ENCODE measurements at regions not wholly inside any gene's neighbourhood (a gene's known extent, or its start where the extent isn't known, plus 50 kb on each side); places are given as distances from the start of the nearest gene placed in this dataset.
A peak's percentile ranks its signal among the peaks of the same experiment; 100 is the strongest.

GRCh38 chr11:113556036-113556435 is 80.8 kb upstream of the DRD2 start:
- DNase-seq (ENCODE audit: low read depth in 3 of 3, low spot score in 2 of 3), result no peak

- no peak for DNase-seq (ENCODE audit: low read depth in 3 of 3, low spot score in 2 of 3)
These were observed 79.9 kb upstream of the DRD2 start for GRCh38 chr11:113555071-113555619.

DNA sequence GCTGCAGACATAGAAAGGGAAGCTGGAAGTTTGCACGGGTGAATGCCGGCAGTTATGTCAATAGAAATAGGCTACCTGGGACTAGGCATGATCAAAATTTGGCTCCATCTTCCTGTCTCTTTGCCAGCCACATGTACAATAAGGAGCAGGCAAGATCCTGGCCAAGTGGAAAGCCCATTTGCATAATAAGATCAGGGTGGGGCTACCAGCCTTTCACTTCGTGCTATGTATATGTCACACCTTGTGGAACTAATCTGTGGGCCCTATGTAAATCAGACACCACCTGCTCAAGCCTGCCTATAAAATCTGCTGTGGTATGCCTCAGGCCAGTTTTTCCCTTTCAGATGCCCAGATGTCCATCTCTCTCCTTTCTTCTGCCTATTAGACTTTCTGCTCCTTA is 79.3 kb upstream of the DRD2 start:
- no peak for DNase-seq (ENCODE audit: low read depth in 3 of 3, low spot score in 2 of 3)

DNA sequence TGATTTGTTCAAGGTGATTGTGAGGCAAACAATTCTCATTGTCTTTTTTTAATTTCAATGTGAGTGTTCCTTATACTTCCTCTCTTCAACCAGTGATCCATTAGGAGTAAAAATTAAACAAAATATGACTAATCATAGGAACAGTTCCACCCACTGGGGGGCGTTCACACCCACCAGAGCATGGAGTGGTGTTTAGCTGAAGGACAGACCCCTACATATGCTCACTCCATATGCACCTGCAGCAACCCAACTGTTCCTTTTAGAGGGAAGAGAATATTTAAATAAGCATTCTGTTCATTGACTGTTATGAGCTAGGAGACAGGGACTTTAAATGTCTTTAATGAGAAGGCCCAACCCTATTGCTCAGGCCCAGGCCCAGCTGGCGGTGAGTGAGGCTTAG is 78.7 kb upstream of the DRD2 start:
- no peak for DNase-seq (ENCODE audit: low read depth in 3 of 3, low spot score in 2 of 3)

- DNase-seq (ENCODE audit: low read depth in 3 of 3, low spot score in 2 of 3), result no peak
These were observed 78.0 kb upstream of the DRD2 start for GRCh38 chr11:113553235-113553634.

DNA sequence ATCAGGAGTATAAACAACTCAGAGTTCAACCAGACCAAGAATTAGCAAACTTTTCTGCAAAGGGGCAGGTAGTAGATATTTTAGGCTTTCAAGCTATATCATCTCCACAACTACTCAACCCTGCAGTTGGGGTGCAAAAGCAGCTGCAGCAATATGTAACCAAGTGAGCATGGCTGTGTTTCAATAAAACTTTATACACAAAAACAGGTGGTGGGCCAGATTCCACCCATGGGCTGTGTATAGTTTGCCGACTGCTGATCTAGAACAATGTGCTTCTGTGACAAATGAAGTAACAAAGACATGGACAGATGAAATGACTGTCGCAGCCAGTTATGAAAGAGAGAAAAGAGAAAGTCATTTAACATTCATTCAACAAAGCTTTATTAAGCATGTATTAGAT is 77.1 kb upstream of the DRD2 start:
- DNase-seq (ENCODE audit: low read depth in 3 of 3, low spot score in 2 of 3), result no peak

GRCh38 chr11:113551645-113552044 is 76.4 kb upstream of the DRD2 start:
- DNase-seq (ENCODE audit: low read depth in 3 of 3, low spot score in 2 of 3), result no peak

GRCh38 chr11:113549611-113550578 is 74.7 kb upstream of the DRD2 start:
- no peak for DNase-seq (ENCODE audit: low read depth in 3 of 3, low spot score in 2 of 3)

DNA sequence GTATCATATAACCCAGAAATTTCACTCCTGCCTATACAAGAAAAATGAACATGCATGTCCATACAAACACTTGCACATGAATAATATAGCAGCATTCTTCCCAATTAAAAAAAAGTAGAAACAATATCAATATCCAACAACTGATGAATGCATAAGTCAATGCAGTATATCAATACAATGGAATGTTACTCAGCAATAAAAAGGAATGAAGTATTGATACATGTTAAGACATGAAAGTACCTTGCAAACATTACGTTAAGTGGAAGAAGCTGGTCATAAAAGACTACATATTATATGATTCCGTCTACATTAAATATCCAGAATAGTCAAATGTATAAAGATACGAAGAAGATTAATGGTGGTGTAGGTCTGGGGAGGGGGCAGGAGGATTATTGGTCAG is 73.9 kb upstream of the DRD2 start:
- DNase-seq (ENCODE audit: low read depth in 3 of 3, low spot score in 2 of 3), result no peak

DNA sequence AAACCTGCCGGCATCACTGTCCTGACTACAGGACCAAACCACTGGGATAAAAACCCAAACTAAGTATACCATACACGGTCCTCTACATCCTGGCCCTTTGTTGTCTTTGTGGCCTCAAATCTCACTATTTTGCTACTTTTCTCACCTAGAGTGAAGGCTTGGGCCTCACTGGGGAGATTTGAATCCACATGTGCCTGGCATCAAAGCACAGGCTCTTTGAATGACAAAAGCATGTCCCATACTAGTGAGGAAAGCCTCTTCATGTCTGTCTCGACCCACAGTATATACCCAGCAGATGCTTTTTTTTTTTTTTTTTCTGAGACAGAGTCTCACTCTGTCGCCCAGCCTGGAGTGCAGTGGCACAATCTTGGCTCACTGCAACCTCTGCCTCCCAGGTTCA is 72.5 kb upstream of the DRD2 start:
- DNase-seq (ENCODE audit: low read depth in 3 of 3, low spot score in 2 of 3), result no peak

DNA sequence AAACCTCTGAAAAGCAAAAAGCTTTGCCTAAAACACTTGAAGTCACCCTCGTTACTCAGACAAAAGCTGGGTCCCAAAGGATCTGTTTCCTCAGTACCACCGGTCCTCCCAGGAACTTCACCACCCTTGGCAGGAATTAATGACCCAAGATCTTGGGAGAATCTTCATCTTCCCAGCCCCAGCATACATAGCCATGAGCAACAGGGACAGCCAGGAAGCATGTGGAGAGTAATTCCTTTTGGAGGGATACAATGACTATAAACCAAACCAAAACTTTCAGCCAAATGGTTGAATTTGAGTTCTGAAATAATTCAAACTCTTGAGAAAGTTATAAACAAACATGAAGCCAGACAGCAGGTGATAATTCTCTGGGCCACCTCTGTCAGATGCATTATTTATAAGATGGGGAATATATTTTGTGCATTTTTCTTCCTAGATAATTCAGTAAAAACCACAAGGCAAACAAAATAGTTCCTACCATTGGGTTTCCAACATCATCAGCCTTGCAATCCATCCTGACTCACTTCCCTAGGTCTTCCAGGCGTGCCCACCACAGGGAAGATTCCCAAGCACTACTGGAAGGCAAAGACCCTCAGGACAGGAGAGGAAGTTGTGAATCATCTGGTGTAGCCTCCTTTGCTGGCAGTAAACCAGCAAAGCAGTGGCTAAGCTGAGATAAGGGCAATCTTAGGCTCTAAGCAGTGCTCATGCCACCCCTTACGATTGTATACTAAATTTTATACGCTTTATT is 71.7 kb upstream of the DRD2 start:
- DNase-seq (ENCODE audit: low read depth in 3 of 3, low spot score in 2 of 3), result no peak

- no peak for DNase-seq (ENCODE audit: low read depth in 3 of 3, low spot score in 2 of 3)
These were observed 67.2 kb upstream of the DRD2 start for GRCh38 chr11:113542420-113542819.

GRCh38 chr11:113540416-113541330 is 65.5 kb upstream of the DRD2 start:
- DNase-seq (ENCODE audit: low read depth in 3 of 3, low spot score in 2 of 3), result no peak

DNA sequence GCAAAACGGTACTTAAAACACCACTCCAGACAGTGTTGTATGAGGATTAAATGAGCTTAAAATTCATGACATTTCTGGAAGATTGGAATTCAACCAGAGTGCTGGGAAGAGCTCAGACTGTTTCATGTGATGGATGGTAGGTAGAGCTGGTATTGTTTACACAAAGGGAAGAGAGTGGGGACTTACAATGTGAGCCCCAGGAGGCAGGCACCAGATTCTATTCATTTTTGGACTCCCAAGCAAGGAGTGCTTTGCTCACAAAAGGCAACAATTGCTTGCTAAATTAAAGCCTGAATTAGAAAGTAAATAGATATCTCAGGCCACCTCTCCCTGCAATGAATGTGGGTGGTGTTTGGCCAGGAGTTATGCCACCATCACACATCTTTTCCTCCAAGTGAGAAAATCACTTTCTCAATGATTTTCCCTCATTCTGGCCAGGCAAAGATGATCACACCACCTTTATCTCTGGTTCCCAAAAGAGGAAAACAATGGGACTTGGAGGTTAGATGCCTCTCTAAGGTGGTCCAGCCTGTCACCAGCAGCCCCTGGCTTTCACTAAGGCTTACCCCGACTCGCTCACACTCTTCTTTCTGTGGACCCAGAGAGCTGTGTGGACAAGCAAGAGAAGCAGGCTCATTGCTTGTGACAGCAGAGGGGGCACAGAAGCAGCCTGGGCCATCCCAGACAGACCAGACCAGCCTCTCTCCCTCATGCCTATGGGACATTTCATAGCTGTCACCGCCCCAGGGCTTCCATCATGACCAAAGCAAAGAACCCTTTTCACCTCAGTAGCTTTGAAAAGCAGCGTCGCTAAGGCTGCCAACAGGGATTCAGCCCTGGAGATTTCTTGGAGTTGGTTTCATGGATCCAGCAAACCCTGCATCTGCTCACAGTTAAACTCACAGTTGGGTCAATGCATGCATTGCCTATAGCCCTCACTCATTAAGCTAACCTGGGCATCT is 63.5 kb upstream of the DRD2 start:
- DNase-seq (ENCODE audit: low read depth in 3 of 3, low spot score in 2 of 3), result no peak

DNA sequence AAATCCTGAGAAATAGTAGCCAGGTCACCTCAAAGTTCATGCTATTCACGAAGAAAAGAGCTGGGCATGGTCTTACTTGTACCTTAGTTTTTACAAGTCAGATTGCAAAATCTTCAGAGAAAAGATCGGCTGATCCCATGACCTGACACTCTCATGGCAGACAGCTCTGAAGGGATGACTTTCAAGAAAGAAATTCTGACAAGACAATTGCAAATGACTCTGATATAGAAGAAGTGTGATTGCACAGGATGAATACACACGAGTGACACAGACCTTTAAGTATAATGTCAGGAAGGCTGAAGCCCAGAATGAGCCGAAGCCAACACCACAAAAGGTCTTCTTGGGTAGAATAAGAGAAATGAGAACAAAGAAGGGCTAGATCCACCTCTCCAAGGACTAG is 59.4 kb upstream of the DRD2 start:
- no peak for DNase-seq (ENCODE audit: low read depth in 3 of 3, low spot score in 2 of 3)

DNA sequence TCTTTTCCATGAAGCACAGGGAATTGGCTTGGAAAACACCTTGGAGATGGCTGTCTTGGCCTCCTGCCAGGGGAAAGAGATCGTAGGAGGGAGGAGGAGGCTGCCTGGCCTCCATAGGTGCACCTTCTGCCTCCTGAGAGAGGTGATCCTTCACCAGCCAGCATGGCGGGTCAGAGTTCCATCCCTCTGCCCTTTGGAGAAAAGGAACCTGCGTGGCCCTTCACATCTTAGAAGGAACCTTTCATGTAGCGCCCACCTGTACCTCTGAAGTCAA is 58.2 kb upstream of the DRD2 start:
- DNase-seq (ENCODE audit: low read depth in 3 of 3, low spot score in 2 of 3), result no peak

DNA sequence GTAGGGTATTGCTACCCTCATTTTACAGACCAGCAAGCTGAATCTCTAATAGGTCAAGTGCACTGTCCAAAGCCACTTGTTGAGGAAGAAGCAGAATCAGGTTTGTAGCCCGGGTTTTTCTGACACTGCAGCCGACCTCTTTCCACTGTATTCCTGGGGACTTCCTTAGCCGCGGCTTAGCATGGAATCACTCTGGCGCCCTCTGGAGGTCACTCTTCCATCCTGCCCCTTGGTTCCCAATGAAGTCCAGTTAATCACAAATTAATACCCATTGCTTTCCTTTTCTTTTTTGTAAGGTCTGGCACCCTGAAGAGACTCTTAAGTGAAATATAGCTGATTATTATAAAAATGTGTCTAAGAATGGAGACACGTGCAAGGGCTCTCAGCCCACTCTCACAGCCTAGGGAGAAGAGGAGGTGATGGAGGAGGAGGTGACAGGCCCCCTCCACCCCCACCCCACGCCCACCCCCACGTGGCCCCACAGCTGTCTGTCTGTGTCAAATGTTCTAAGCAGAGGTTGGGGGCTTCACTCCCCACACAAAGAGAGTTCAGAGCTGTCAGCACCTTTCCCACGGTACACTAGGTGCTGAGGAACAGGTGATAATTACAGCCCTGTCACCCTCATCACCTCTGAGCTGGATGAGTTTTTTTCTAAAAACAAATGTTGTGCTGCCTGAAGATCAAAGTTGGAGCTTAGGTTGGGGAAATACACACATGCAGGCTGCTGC is 57.7 kb upstream of the DRD2 start:
- DNase-seq (ENCODE audit: low read depth in 3 of 3, low spot score in 2 of 3), result peak; percentile 45 to 62 (median 60)

GRCh38 chr11:113531575-113532451 is 56.6 kb upstream of the DRD2 start:
- peak; percentile 12 to 24 (median 21) for DNase-seq (ENCODE audit: low read depth in 3 of 3, low spot score in 2 of 3)

Measured in right renal cortex interstitium (tissue), 3 donors.